Spleen (tissue), 11 donors: ENCODE measurements at regions not wholly inside any gene's neighbourhood (a gene's known extent, or its start where the extent isn't known, plus 50 kb on each side); places are given as distances from the start of the nearest gene placed in this dataset.

Experiments used
- DNase-seq: peaks from one replicate; pipeline ENCODE4 v3.0.0-alpha.2; 2020
- H3K27ac ChIP-seq, 8 donors: fragments of 200-600 bp; sonication (generic) in 7 of 8; 1 replicate in 4 of 8; 2 replicates in 4 of 8; pipeline versions ENCODE4 v1.5.0 to v1.8.0; 2016 to 2021; ENCODE audit warnings: inconsistent platforms in 4 of 8, mild to moderate bottlenecking in 4 of 8, moderate library complexity in 1 of 8
- H3K27me3 ChIP-seq, 7 donors: fragments of 200-600 bp; sonication (generic) in 6 of 7; replicated peaks in 1 of 7; 1 replicate in 4 of 7; 2 replicates in 3 of 7; pipeline versions ENCODE4 v1.5.0 to v1.8.0; 2016 to 2021; ENCODE audit warnings: inconsistent platforms in 3 of 7, mild to moderate bottlenecking in 1 of 7
- H3K36me3 ChIP-seq, 6 donors: fragments of 200-600 bp; sonication (generic) in 5 of 6; 1 replicate in 4 of 6; 2 replicates in 2 of 6; pipeline versions ENCODE4 v1.5.0 to v1.8.0; 2016 to 2021; ENCODE audit warnings: inconsistent platforms in 2 of 6
- H3K4me1 ChIP-seq, 6 donors: fragments of 200-600 bp; sonication (generic) in 5 of 6; 1 replicate in 3 of 6; 2 replicates in 3 of 6; pipeline versions ENCODE4 v1.5.0 to v1.8.0; 2016 to 2021; ENCODE audit warnings: inconsistent platforms in 3 of 6
- H3K4me3 ChIP-seq, 8 donors: fragments of 200-600 bp; sonication (generic) in 7 of 8; 1 replicate in 4 of 8; 2 replicates in 4 of 8; pipeline versions ENCODE4 v1.5.0 to v1.8.0; 2016 to 2021; ENCODE audit warnings: inconsistent platforms in 4 of 8, mild to moderate bottlenecking in 4 of 8, moderate library complexity in 2 of 8
- H3K9me3 ChIP-seq, 8 donors: fragments of 200-600 bp; sonication (generic) in 7 of 8; 1 replicate in 4 of 8; 2 replicates in 4 of 8; pipeline versions ENCODE4 v1.5.0 to v1.8.0; 2016 to 2021; ENCODE audit warnings: inconsistent platforms in 4 of 8
- POLR2A ChIP-seq, 3 donors: fragments of 450-650 bp; IDR thresholded peaks; one replicate each; pipeline ENCODE4 v1.5.1; 2017; ENCODE audit warnings: antibody characterized with exemption in 3 of 3, mild to moderate bottlenecking in 1 of 3
- POLR2AphosphoS5 ChIP-seq, 3 donors: sonication (generic); formaldehyde crosslinking; IDR thresholded peaks; one replicate each; pipeline ENCODE4 v1.5.1; 2017; ENCODE audit warnings: antibody characterized with exemption in 3 of 3
- WGBS, 5 donors: extraction: QIAGEN DNeasy Blood & Tissue Kit in 3 of 5; methylation state at CpG; one replicate each; pipeline versions ENCODE4 v1.1.5 to v1.1.7; 2013 to 2018; 5-methylcytosine and 5-hydroxymethylcytosine counted together
- intact Hi-C: fragments of 100-400 bp; cut with DNase I; formaldehyde crosslinking; loops from one replicate; pipeline ENCODE4 v1.15.0; 2023; ENCODE audit warnings: low total_unique reads
- TF ChIP-seq, protein P1 (sequence below), 11 experiments: fragments of 200-600 bp in 7 of 11; fragments of 450-650 bp in 4 of 11; sonication (generic) in 4 of 11; IDR thresholded peaks in 8 of 11; conservative IDR thresholded peaks in 3 of 11; 1 replicate in 7 of 11; 2 replicates in 4 of 11; pipeline versions ENCODE4 v1.4.0 to v1.8.0; 2016 to 2021; ENCODE audit warnings: antibody characterized with exemption in 11 of 11, inconsistent platforms in 4 of 11, mild to moderate bottlenecking in 1 of 11
- donor health status: healthy with polysubstance abuse.
- donor health status: DM: no; HTN: no; CAD: no; lungs with moderate emphysema.
- donor health status: DM: no; HTN: no; CAD: no.
- donor health status: Bipolar disorder and iron deficiency.
- donor health status: healthy.
- donor health status: DM: no; HTN: no; CAD: no.
- donor health status: DM: yes; HTN: yes; CAD: no.

DNA sequence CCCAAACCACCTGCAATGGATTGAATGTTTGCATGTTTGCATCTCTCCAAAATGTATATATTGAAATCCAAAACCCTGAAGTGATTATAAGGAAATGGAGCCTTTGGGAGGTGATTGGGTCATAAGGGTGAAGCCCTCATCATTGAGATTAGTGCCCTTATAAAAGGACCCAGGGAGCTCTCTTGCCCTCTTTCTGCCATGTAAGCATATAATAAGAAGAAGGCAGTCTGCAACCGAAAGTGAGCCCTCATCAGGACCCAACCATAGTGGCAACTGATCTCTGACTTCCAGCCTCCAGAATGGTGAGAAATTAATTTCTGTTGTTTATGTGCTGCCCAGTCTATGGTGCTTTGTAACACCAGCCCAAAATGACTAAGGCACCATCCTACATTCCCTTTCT is 115.7 kb upstream of the EFNA5 start:
- Histone ChIP-seq H3K27me3 (no peaks in the 10 kb centered on the region), H3K27ac (no peak overlapping the region), H3K4me3 (no peak overlapping the region), H3K9me3 (peaks cover 0 to 15% (median 3%) of the 10 kb centered on the region in 8 donors), H3K36me3 (no peaks in the 10 kb centered on the region), H3K4me1 (no peaks in the 10 kb centered on the region)
- intact Hi-C loops, result no loop called here
- WGBS, 5 donors, result 76 to 96% (median 83%) methylated on average over 1 of the region's 1 CpG
- TF ChIP-seq, protein P1, sequence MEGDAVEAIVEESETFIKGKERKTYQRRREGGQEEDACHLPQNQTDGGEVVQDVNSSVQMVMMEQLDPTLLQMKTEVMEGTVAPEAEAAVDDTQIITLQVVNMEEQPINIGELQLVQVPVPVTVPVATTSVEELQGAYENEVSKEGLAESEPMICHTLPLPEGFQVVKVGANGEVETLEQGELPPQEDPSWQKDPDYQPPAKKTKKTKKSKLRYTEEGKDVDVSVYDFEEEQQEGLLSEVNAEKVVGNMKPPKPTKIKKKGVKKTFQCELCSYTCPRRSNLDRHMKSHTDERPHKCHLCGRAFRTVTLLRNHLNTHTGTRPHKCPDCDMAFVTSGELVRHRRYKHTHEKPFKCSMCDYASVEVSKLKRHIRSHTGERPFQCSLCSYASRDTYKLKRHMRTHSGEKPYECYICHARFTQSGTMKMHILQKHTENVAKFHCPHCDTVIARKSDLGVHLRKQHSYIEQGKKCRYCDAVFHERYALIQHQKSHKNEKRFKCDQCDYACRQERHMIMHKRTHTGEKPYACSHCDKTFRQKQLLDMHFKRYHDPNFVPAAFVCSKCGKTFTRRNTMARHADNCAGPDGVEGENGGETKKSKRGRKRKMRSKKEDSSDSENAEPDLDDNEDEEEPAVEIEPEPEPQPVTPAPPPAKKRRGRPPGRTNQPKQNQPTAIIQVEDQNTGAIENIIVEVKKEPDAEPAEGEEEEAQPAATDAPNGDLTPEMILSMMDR (IDR thresholded peaks at IDR 0.05 in 8 of 11, conservative IDR thresholded peaks at IDR 0.05 in 3 of 11), result no peak
- no peak for DNase-seq

DNA sequence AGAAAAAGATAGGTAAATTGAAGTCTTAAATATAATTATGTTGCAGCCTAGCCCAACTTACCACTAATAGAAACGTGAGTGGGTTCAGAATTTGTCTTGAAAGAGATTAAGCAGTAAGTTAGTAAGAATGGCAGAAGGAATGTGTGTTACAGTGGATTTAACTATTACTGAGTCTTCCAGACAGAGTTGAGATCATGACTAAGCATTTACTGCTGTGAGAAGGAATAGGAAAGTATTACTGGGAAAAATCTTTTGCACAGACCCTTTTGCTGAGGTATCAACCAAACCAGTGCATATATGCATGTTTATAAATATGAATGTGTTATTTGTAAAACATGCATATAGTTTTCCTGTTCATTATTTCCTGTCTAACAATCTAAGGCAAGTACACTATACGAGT is 112.8 kb upstream of the EFNA5 start:
- H3K9me3 ChIP-seq, result peaks cover 0 to 19% (median 4%) of the 10 kb centered on the region in 8 donors
- intact Hi-C loops, result no loop called here
- H3K27me3 ChIP-seq, result no peaks in the 10 kb centered on the region
- TF ChIP-seq, protein P1 (IDR thresholded peaks at IDR 0.05 in 8 of 11, conservative IDR thresholded peaks at IDR 0.05 in 3 of 11), result no peak
- TF ChIP-seq POLR2A (IDR thresholded peaks at IDR 0.05), result no peak
- no peak overlapping the region for H3K27ac ChIP-seq
- DNase-seq, result no peak
- no peaks in the 10 kb centered on the region for H3K36me3 ChIP-seq
- no peaks in the 10 kb centered on the region for H3K4me1 ChIP-seq
- H3K4me3 ChIP-seq, result no peak overlapping the region
- 39 to 71% (median 71%) methylated on average over 2 of the region's 2 CpGs for WGBS, 5 donors

DNA sequence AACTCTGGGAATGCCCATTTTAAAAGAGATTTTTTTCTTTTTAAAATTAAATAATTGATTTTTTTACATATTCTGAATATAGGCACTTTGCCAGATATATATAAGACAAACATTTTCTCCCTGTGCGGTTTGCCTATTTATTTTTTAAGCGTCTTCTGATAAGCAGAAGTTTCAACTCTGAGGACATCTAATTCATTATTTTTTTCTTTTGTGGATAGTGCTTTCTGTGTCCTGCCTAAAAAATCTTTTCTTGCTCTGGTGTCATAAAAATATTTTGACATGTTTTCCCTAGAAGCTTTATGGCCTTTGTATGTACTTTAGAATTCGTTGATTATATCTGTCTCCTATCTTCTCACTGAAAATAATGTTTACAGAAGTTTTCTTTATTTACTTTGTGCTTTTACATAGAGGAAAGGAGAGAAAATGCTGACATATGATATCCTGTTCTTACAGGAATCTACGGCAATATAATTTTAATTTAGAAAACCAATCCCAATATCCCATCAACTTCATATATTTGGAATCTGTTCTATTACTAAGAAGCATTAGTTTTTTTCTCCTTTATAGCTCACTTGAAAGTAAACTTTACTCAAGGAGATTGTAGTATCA is 111.9 kb upstream of the EFNA5 start:
- 73 to 89% (median 78%) methylated on average over 4 of the region's 4 CpGs for WGBS, 5 donors

DNA sequence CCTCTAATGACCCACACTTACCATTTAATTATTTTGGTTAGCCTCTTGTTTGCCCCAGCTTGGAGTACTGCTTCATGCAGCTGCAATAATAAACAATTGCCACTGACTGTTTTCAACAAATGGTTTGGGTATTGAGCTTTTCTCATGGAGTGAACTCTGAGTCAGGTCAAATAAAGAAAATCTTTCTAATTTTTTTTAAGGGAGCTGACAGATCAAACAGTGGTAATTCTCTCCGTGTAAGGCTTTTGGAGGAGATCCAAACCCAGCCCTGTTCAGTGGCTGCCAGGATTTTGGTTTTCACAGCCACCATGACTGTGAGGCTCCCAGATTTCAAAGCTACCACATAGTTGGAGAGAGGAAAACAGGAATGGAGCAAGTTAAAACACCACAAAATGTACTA is 110.7 kb upstream of the EFNA5 start:
- WGBS, 5 donors, result 60 to 81% (median 67%) methylated on average over 1 of the region's 1 CpG
- H3K36me3 ChIP-seq, result no peaks in the 10 kb centered on the region
- no peak overlapping the region for H3K27ac ChIP-seq
- TF ChIP-seq, protein P1 (IDR thresholded peaks at IDR 0.05 in 8 of 11, conservative IDR thresholded peaks at IDR 0.05 in 3 of 11), result no peak
- TF ChIP-seq POLR2A (IDR thresholded peaks at IDR 0.05) (no peak), POLR2AphosphoS5 (IDR thresholded peaks at IDR 0.05) (no peak)
- H3K27me3 ChIP-seq, result no peaks in the 10 kb centered on the region
- peaks cover 0 to 13% (median 4%) of the 10 kb centered on the region in 8 donors for H3K9me3 ChIP-seq
- intact Hi-C loops, result no loop called here
- DNase-seq, result no peak
- no peak overlapping the region for H3K4me3 ChIP-seq
- no peaks in the 10 kb centered on the region for H3K4me1 ChIP-seq

More for the DNA sequence above, 111.9 kb upstream of the EFNA5 start:
- Histone ChIP-seq H3K4me3 (no peak overlapping the region), H3K9me3 (peaks cover 0 to 19% (median 4%) of the 10 kb centered on the region in 8 donors), H3K27me3 (no peaks in the 10 kb centered on the region), H3K4me1 (no peaks in the 10 kb centered on the region), H3K36me3 (no peaks in the 10 kb centered on the region), H3K27ac (no peak overlapping the region)
- no peak for TF ChIP-seq POLR2A (IDR thresholded peaks at IDR 0.05)
- TF ChIP-seq POLR2AphosphoS5 (IDR thresholded peaks at IDR 0.05), result no peak
- TF ChIP-seq, protein P1 (IDR thresholded peaks at IDR 0.05 in 8 of 11, conservative IDR thresholded peaks at IDR 0.05 in 3 of 11), result no peak
- intact Hi-C loops, result no loop called here
- DNase-seq, result no peak
